HG03521 (cell line): ENCODE measurements at regions not wholly inside any gene's neighbourhood (a gene's known extent, or its start where the extent isn't known, plus 50 kb on each side); places are given as distances from the start of the nearest gene placed in this dataset.

ENCODE experiments used
- ATAC-seq: cut with Tn5 transposase; IDR thresholded peaks from one replicate; pipeline ENCODE4 v1.9.1; 2021; ENCODE audit warnings: mild to moderate bottlenecking, moderate library complexity; ENCODE audit not compliant: unreplicated experiment

GRCh38 chr4:3818371-3818770 lies 52.2 kb downstream of the ADRA2C start:
- no peak for ATAC-seq

GRCh38 chr4:3819210-3819919 lies 53.2 kb downstream of the ADRA2C start:
- ATAC-seq, result no peak

- ATAC-seq, result no peak
These were observed 54.0 kb downstream of the ADRA2C start for GRCh38 chr4:3820016-3820805.

GRCh38 chr4:3820806-3821579 lies 54.8 kb downstream of the ADRA2C start:
- ATAC-seq, result no peak

GRCh38 chr4:3821580-3822229 lies 55.5 kb downstream of the ADRA2C start:
- no peak for ATAC-seq

- no peak for ATAC-seq
These were observed 56.2 kb downstream of the ADRA2C start for GRCh38 chr4:3822230-3822947.

- ATAC-seq, result no peak
These were observed 57.5 kb downstream of the ADRA2C start for GRCh38 chr4:3823496-3824341.

GRCh38 chr4:3824521-3825270 lies 58.5 kb downstream of the ADRA2C start:
- no peak for ATAC-seq

- ATAC-seq, result no peak
These were observed 59.3 kb downstream of the ADRA2C start for GRCh38 chr4:3825530-3825929.

- ATAC-seq, result no peak
These were observed 60.3 kb downstream of the ADRA2C start for GRCh38 chr4:3826247-3827172.

GRCh38 chr4:3827616-3828492 lies 61.7 kb downstream of the ADRA2C start:
- no peak for ATAC-seq

- ATAC-seq, result no peak
These were observed 62.4 kb downstream of the ADRA2C start for GRCh38 chr4:3828546-3828945.

- ATAC-seq, result no peak
These were observed 63.2 kb downstream of the ADRA2C start for GRCh38 chr4:3829211-3829955.

- no peak for ATAC-seq
These were observed 64.0 kb downstream of the ADRA2C start for GRCh38 chr4:3829956-3830773.
